Panc1 (cell line): ENCODE measurements at regions not wholly inside any gene's neighbourhood (a gene's known extent, or its start where the extent isn't known, plus 50 kb on each side); places are given as distances from the start of the nearest gene placed in this dataset.

Experiments used
- CTCF ChIP-seq: fragments of 450-650 bp; IDR thresholded peaks from 2 replicates; pipeline ENCODE4 v1.5.1; 2017; ENCODE audit warnings: mild to moderate bottlenecking
- POLR2AphosphoS5 ChIP-seq: IDR thresholded peaks from 2 replicates; pipeline ENCODE4 v1.6.1; 2012; ENCODE audit warnings: mild to moderate bottlenecking, low read depth, low read length, moderate library complexity
- REST ChIP-seq, 2 experiments: IDR thresholded peaks; 2 replicates each; pipeline ENCODE4 v1.6.1; 2011 to 2012; ENCODE audit warnings: low read depth in 2 of 2, control low read depth in 1 of 2, low read length in 1 of 2, mild to moderate bottlenecking in 1 of 2, moderate library complexity in 1 of 2; ENCODE audit not compliant: insufficient read depth in 1 of 2
- SIN3A ChIP-seq: IDR thresholded peaks from 2 replicates; pipeline ENCODE4 v1.6.1; 2012; ENCODE audit warnings: low read depth, mild to moderate bottlenecking, low read length, moderate library complexity, borderline replicate concordance; ENCODE audit not compliant: insufficient read depth
- TCF7L2 ChIP-seq: IDR thresholded peaks from 2 replicates; pipeline ENCODE4 v1.6.1; 2011; ENCODE audit warnings: mild to moderate bottlenecking, low read depth, low read length, inconsistent platforms

GRCh38 chr12:118680356-118680963, 300.9 kb upstream of the SRRM4 start:
- no peak for TF ChIP-seq CTCF
- no peak for TF ChIP-seq POLR2AphosphoS5
- no peak for TF ChIP-seq REST (IDR thresholded peaks at IDR 0.05; ENCODE audit: insufficient read depth in 1 of 2, low read depth in 2 of 2, low read length in 1 of 2)
- no peak for TF ChIP-seq TCF7L2
- no peak for TF ChIP-seq SIN3A
